M059J (cell line): ENCODE measurements at regions not wholly inside any gene's neighbourhood (a gene's known extent, or its start where the extent isn't known, plus 50 kb on each side); places are given as distances from the start of the nearest gene placed in this dataset.

ENCODE experiments used
- DNase-seq: peaks from one replicate; pipeline ENCODE4 v3.0.0-alpha.2; 2012; ENCODE audit warnings: low read depth

GRCh38 chr12:132424811-132425210 lies 65.1 kb upstream of the FBRSL1 start:
- DNase-seq = no peak

GRCh38 chr12:132423820-132424645 lies 65.9 kb upstream of the FBRSL1 start:
- no peak for DNase-seq

- no peak for DNase-seq
These were observed 66.6 kb upstream of the FBRSL1 start for GRCh38 chr12:132423251-132423819.

GRCh38 chr12:132422381-132423043 lies 67.4 kb upstream of the FBRSL1 start:
- no peak for DNase-seq

- no peak for DNase-seq
These were observed 67.9 kb upstream of the FBRSL1 start for GRCh38 chr12:132422040-132422380.

GRCh38 chr12:132419631-132420246 lies 70.2 kb upstream of the FBRSL1 start:
- DNase-seq = no peak

- no peak for DNase-seq
These were observed 71.5 kb upstream of the FBRSL1 start for GRCh38 chr12:132418393-132418925.

- DNase-seq = no peak
These were observed 72.2 kb upstream of the FBRSL1 start for GRCh38 chr12:132417741-132418140.

GRCh38 chr12:132416827-132417226 lies 73.1 kb upstream of the FBRSL1 start:
- DNase-seq = no peak

GRCh38 chr12:132416121-132416673 lies 73.8 kb upstream of the FBRSL1 start:
- no peak for DNase-seq

- no peak for DNase-seq
These were observed 74.4 kb upstream of the FBRSL1 start for GRCh38 chr12:132415327-132416120.

- DNase-seq = peak; percentile 63
These were observed 75.2 kb upstream of the FBRSL1 start for GRCh38 chr12:132414634-132415326.

GRCh38 chr12:132413931-132414588 lies 75.9 kb upstream of the FBRSL1 start:
- DNase-seq = no peak

GRCh38 chr12:132411457-132411856 lies 78.5 kb upstream of the FBRSL1 start:
- DNase-seq = peak; percentile 15

- no peak for DNase-seq
These were observed 79.1 kb upstream of the FBRSL1 start for GRCh38 chr12:132410849-132411248.

- no peak for DNase-seq
These were observed 79.7 kb upstream of the FBRSL1 start for GRCh38 chr12:132410296-132410625.

- no peak for DNase-seq
These were observed 80.3 kb upstream of the FBRSL1 start for GRCh38 chr12:132409495-132410295.

- no peak for DNase-seq
These were observed 79.5 kb upstream of the GALNT9 start for GRCh38 chr12:132408626-132409494.
